CD4-positive, alpha-beta T cell treated with Interleukin-6 at 100 ng/mL for 8 hours (primary cell): ENCODE measurements at regions not wholly inside any gene's neighbourhood (a gene's known extent, or its start where the extent isn't known, plus 50 kb on each side); places are given as distances from the start of the nearest gene placed in this dataset.

Experiments used
- DNase-seq: peaks from one replicate; pipeline ENCODE4 v3.0.0-alpha.2; 2020; ENCODE audit warnings: mixed read lengths, low spot score

GRCh38 chr2:239688122-239688681, 287.4 kb upstream of the HDAC4 start:
- no peak for DNase-seq

- DNase-seq: no peak
Measured at GRCh38 chr2:239687441-239687840, 286.6 kb upstream of the HDAC4 start.

GRCh38 chr2:239685965-239686364, 285.1 kb upstream of the HDAC4 start:
- no peak for DNase-seq

GRCh38 chr2:239685556-239685955, 284.7 kb upstream of the HDAC4 start:
- DNase-seq: no peak

GRCh38 chr2:239684996-239685395, 284.2 kb upstream of the HDAC4 start:
- no peak for DNase-seq

GRCh38 chr2:239684271-239684810, 283.5 kb upstream of the HDAC4 start:
- DNase-seq: no peak

GRCh38 chr2:239682518-239682917, 281.7 kb upstream of the HDAC4 start:
- DNase-seq: no peak

GRCh38 chr2:239679755-239680154, 278.9 kb upstream of the HDAC4 start:
- DNase-seq: no peak

- no peak for DNase-seq
Measured at GRCh38 chr2:239678666-239679296, 278.0 kb upstream of the HDAC4 start.

GRCh38 chr2:239678186-239678490, 277.3 kb upstream of the HDAC4 start:
- no peak for DNase-seq

GRCh38 chr2:239677453-239678185, 276.8 kb upstream of the HDAC4 start:
- no peak for DNase-seq

- no peak for DNase-seq
Measured at GRCh38 chr2:239676716-239677452, 276.1 kb upstream of the HDAC4 start.

GRCh38 chr2:239675826-239676715, 275.3 kb upstream of the HDAC4 start:
- DNase-seq: no peak

GRCh38 chr2:239674981-239675825, 274.4 kb upstream of the HDAC4 start:
- no peak for DNase-seq

GRCh38 chr2:239674101-239674980, 273.5 kb upstream of the HDAC4 start:
- DNase-seq: no peak

- no peak for DNase-seq
Measured at GRCh38 chr2:239673641-239674040, 272.8 kb upstream of the HDAC4 start.

GRCh38 chr2:239671916-239672849, 271.4 kb upstream of the HDAC4 start:
- DNase-seq: no peak

- DNase-seq: no peak
Measured at GRCh38 chr2:239671471-239671870, 270.7 kb upstream of the HDAC4 start.
